ENCODE measurements at regions not wholly inside any gene's neighbourhood (a gene's known extent, or its start where the extent isn't known, plus 50 kb on each side); places are given as distances from the start of the nearest gene placed in this dataset.

DNA sequence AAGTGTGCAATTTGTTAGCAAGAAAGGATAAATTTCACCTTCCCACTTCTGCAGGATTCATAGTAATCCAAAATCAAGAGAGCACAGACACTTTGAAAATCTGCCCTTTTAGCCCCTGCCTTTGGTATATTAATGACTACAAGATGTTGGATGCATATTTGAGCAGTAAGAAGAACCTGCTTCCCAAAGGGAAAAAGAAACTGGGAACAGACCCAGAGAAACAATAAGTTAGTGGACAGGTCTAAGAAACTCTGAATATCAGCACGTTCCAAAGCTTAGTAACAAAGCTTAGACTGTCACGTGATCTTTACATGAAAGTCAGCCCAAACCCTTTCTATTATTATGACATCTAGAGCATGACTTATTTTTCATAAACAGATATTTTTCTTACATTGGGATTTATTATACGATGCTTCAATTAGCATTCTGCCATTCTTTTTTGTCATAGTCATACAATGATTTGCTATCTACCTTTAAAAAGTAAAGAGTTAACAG, 390.9 kb upstream of the ADGRL2 start:
- TF ChIP-seq FOXO4 (CRISPR knock-in tag; conservative IDR thresholded peaks at IDR 0.05) (no peak), CTCF (CRISPR knock-in tag; IDR thresholded peaks at IDR 0.05) (no peak), FOXM1 (CRISPR knock-in tag; IDR thresholded peaks at IDR 0.05) (no peak), CCAR2 (optimal IDR thresholded peaks at IDR 0.05; ENCODE audit: low read depth, low read length) (no peak), KLF9 (CRISPR knock-in tag; IDR thresholded peaks at IDR 0.05; ENCODE audit: low read depth) (no peak), BATF2 (CRISPR knock-in tag; IDR thresholded peaks at IDR 0.05) (no peak), FOXA3 (CRISPR knock-in tag; IDR thresholded peaks at IDR 0.05) (no peak)
- TF ChIP-seq, protein P1, sequence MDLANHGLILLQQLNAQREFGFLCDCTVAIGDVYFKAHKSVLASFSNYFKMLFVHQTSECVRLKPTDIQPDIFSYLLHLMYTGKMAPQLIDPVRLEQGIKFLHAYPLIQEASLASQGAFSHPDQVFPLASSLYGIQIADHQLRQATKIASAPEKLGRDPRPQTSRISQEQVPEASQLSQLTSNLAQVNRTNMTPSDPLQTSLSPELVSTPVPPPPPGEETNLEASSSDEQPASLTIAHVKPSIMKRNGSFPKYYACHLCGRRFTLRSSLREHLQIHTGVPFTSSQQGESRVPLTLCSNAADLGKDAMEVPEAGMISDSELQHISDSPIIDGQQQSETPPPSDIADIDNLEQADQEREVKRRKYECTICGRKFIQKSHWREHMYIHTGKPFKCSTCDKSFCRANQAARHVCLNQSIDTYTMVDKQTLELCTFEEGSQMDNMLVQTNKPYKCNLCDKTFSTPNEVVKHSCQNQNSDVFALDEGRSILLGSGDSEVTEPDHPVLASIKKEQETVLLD (CRISPR knock-in tag; IDR thresholded peaks at IDR 0.05; ENCODE audit: low read depth): no peak

Measured in HepG2 (cell line).